Peyer's patch (tissue), 4 donors: ENCODE measurements at regions not wholly inside any gene's neighbourhood (a gene's known extent, or its start where the extent isn't known, plus 50 kb on each side); places are given as distances from the start of the nearest gene placed in this dataset.

Experiments
- CTCF ChIP-seq, 6 experiments: fragments of 450-650 bp in 4 of 6; fragments of 200-600 bp in 2 of 6; sonication (generic) in 1 of 6; IDR thresholded peaks; one replicate each; pipeline ENCODE4 v1.5.1; 2017 to 2019; ENCODE audit warnings: antibody characterized with exemption in 6 of 6, mild to moderate bottlenecking in 3 of 6, moderate library complexity in 1 of 6
- POLR2A ChIP-seq, 2 donors: fragments of 450-650 bp; IDR thresholded peaks; one replicate each; pipeline ENCODE4 v1.5.1; 2017; ENCODE audit warnings: antibody characterized with exemption in 2 of 2, mild to moderate bottlenecking in 2 of 2, moderate library complexity in 2 of 2

- TF ChIP-seq CTCF (IDR thresholded peaks at IDR 0.05) (no peak), POLR2A (IDR thresholded peaks at IDR 0.05) (no peak)
Observed at GRCh38 chr2:133993160-133993559, 260.7 kb upstream of the MGAT5 start.
